ENCODE measurements at regions not wholly inside any gene's neighbourhood (a gene's known extent, or its start where the extent isn't known, plus 50 kb on each side); places are given as distances from the start of the nearest gene placed in this dataset.

DNA sequence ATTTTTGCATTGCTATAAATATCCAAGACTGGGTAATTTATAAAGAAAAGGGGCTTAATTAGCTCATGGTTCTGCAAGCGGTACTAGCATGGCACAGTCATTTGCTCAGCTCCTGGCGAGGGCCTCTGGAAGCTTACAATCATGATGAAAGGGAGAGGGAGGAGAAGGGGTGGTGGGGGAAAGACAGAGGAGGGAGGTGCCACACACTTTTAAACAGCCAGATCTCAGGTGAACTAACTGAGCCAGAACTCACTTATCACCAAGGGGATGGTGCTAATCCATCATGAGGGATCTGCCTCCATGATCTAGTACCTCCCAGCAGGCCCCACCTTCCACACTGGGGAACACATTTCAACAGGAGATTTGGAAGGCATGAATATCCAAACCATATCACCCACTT is 476.3 kb downstream of the PCNX1 start:
- Histone ChIP-seq H3K27ac (ENCODE audit: low read depth) (no peak overlapping the region), H3K4me1 (ENCODE audit: insufficient read depth) (peaks cover 20% of the 10 kb centered on the region; the same call in 1 of the 2 replicates), H3K4me3 (no peak overlapping the region), H3K9me2 (ENCODE audit: insufficient read depth) (no peaks in the 10 kb centered on the region), H3K27me3 (ENCODE audit: insufficient read depth) (no peaks in the 10 kb centered on the region), H3K36me3 (ENCODE audit: insufficient read depth) (no peaks in the 10 kb centered on the region), H3F3A (replicated peaks; ENCODE audit: low read depth) (no peaks in the 10 kb centered on the region), H3K79me2 (replicated peaks; ENCODE audit: insufficient read depth) (peaks cover 96% of the 10 kb centered on the region), H3K4me2 (no peak overlapping the region), H2AFZ (no peak overlapping the region), H4K20me1 (replicated peaks; ENCODE audit: insufficient read depth) (no peaks in the 10 kb centered on the region)
- no peaks in the 10 kb centered on the region for H3K27me3 Mint-ChIP-seq (ENCODE audit: insufficient read depth, low read depth, poor library complexity)
- H3K9me3 Mint-ChIP-seq: peaks cover 9% of the 10 kb centered on the region
- TF ChIP-seq POLR2AphosphoS5 (IDR thresholded peaks at IDR 0.05; ENCODE audit: low read depth): no peak
- TF ChIP-seq NANOG (IDR thresholded peaks at IDR 0.05; ENCODE audit: borderline replicate concordance): no peak
- no peak for TF ChIP-seq ZNF331 (CRISPR knock-in tag; IDR thresholded peaks at IDR 0.05; ENCODE audit: low read depth)
- TF ChIP-seq EZH2phosphoT487 (IDR thresholded peaks at IDR 0.05; ENCODE audit: unreplicated experiment): no peak
- no peak for TF ChIP-seq JUNB (IDR thresholded peaks at IDR 0.05; ENCODE audit: unreplicated experiment)
- no peak for TF ChIP-seq CREB1 (CRISPR knock-in tag; IDR thresholded peaks at IDR 0.05; ENCODE audit: low read depth)
- peaks cover 37% of the 10 kb centered on the region for H3K4me1 Mint-ChIP-seq
- H3K27ac Mint-ChIP-seq: no peak overlapping the region
- peaks cover 9% of the 10 kb centered on the region for H3K36me3 Mint-ChIP-seq (ENCODE audit: low read depth)
- ATAC-seq: no peak
- no peak for DNase-seq (ENCODE audit: low spot score)
- H3K4me3 Mint-ChIP-seq: no peak overlapping the region

DNA sequence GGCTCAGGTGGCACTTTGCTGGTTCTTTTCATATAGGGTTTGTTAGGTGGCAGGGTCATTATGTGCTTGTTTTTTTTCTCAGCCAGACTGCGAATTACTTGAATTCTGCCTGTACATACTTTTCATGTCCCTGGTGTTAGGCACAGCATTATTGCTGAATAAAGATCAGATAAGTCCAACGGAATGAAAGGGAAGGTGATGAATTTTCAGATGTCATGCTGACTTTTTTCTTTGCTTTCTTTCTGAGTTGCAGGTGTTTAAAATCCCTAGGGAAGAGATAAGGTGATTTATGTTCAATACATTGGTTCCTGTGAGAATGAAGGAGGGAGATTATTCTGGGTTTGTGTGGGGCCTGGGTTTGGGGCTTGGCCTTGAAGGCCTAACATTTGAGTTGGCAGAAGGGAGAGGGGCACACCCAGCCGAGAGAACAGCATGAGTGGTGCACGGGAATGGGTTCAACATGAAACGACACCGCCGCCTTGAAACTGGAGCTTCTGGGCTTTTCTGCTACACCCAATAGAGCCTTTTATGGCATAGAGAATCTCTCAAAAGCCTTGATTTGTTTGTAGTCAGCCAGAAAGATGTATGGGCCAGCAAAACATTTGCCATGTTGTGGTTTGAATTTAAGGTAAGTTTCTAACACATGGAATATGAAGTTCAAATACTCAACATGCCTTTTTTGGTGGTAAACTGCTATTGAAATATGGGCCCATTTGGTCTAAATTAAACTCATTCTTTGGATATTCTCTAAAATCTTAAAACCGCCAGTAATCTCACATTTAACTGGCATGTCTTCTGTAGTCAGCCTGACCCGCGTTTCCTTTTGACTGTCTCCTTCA is 477.0 kb downstream of the PCNX1 start:
- no peaks in the 10 kb centered on the region for H3K9me2 ChIP-seq (ENCODE audit: insufficient read depth)
- ATAC-seq (no peak; the same call in 2 of the 3 replicates), DNase-seq (ENCODE audit: low spot score) (no peak)
- no peaks in the 10 kb centered on the region for H3F3A ChIP-seq (replicated peaks; ENCODE audit: low read depth)
- no peaks in the 10 kb centered on the region for H3K27me3 ChIP-seq (ENCODE audit: insufficient read depth)
- Mint-ChIP-seq H3K27me3 (ENCODE audit: insufficient read depth, low read depth, poor library complexity) (no peaks in the 10 kb centered on the region), H3K9me3 (0 out of 3 replicates have a peak, but pooled peaks cover 3% of the 10 kb centered on the region), H3K36me3 (ENCODE audit: low read depth) (peaks cover 3% of the 10 kb centered on the region; the same call in 1 of the 3 replicates), H3K4me3 (no peak overlapping the region), H3K27ac (peak overlapping the region; percentile 53), H3K4me1 (peaks cover 37% of the 10 kb centered on the region)
- 0 out of 2 replicates have a peak, but pooled peaks cover 3% of the 10 kb centered on the region for H4K20me1 ChIP-seq (replicated peaks; ENCODE audit: insufficient read depth)
- H3K27ac ChIP-seq (ENCODE audit: low read depth): no peak overlapping the region; the same call in 1 of the 2 replicates
- H3K36me3 ChIP-seq (ENCODE audit: insufficient read depth): no peaks in the 10 kb centered on the region
- H3K4me1 ChIP-seq (ENCODE audit: insufficient read depth): peaks cover 20% of the 10 kb centered on the region; the same call in 1 of the 2 replicates
- H3K79me2 ChIP-seq (replicated peaks; ENCODE audit: insufficient read depth): peaks cover 96% of the 10 kb centered on the region
- no peak overlapping the region for H3K4me2 ChIP-seq
- H2AFZ ChIP-seq: no peak overlapping the region
- no peak overlapping the region for H3K4me3 ChIP-seq
- TF ChIP-seq, protein P1, sequence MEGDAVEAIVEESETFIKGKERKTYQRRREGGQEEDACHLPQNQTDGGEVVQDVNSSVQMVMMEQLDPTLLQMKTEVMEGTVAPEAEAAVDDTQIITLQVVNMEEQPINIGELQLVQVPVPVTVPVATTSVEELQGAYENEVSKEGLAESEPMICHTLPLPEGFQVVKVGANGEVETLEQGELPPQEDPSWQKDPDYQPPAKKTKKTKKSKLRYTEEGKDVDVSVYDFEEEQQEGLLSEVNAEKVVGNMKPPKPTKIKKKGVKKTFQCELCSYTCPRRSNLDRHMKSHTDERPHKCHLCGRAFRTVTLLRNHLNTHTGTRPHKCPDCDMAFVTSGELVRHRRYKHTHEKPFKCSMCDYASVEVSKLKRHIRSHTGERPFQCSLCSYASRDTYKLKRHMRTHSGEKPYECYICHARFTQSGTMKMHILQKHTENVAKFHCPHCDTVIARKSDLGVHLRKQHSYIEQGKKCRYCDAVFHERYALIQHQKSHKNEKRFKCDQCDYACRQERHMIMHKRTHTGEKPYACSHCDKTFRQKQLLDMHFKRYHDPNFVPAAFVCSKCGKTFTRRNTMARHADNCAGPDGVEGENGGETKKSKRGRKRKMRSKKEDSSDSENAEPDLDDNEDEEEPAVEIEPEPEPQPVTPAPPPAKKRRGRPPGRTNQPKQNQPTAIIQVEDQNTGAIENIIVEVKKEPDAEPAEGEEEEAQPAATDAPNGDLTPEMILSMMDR (conservative IDR thresholded peaks at IDR 0.05; ENCODE audit: low read depth in 2 of 2): no peak
- TF ChIP-seq, protein P2, sequence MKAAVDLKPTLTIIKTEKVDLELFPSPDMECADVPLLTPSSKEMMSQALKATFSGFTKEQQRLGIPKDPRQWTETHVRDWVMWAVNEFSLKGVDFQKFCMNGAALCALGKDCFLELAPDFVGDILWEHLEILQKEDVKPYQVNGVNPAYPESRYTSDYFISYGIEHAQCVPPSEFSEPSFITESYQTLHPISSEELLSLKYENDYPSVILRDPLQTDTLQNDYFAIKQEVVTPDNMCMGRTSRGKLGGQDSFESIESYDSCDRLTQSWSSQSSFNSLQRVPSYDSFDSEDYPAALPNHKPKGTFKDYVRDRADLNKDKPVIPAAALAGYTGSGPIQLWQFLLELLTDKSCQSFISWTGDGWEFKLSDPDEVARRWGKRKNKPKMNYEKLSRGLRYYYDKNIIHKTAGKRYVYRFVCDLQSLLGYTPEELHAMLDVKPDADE (IDR thresholded peaks at IDR 0.05): no peak
- TF ChIP-seq ZNF331 (CRISPR knock-in tag; IDR thresholded peaks at IDR 0.05; ENCODE audit: low read depth) (no peak), JUNB (IDR thresholded peaks at IDR 0.05; ENCODE audit: unreplicated experiment) (no peak), STAT1 (IDR thresholded peaks at IDR 0.05; ENCODE audit: unreplicated experiment) (no peak), EZH2phosphoT487 (IDR thresholded peaks at IDR 0.05; ENCODE audit: unreplicated experiment) (no peak), NANOG (IDR thresholded peaks at IDR 0.05; ENCODE audit: borderline replicate concordance) (no peak), ZNF114 (CRISPR knock-in tag; IDR thresholded peaks at IDR 0.05) (no peak)
- TF ChIP-seq, protein P3, sequence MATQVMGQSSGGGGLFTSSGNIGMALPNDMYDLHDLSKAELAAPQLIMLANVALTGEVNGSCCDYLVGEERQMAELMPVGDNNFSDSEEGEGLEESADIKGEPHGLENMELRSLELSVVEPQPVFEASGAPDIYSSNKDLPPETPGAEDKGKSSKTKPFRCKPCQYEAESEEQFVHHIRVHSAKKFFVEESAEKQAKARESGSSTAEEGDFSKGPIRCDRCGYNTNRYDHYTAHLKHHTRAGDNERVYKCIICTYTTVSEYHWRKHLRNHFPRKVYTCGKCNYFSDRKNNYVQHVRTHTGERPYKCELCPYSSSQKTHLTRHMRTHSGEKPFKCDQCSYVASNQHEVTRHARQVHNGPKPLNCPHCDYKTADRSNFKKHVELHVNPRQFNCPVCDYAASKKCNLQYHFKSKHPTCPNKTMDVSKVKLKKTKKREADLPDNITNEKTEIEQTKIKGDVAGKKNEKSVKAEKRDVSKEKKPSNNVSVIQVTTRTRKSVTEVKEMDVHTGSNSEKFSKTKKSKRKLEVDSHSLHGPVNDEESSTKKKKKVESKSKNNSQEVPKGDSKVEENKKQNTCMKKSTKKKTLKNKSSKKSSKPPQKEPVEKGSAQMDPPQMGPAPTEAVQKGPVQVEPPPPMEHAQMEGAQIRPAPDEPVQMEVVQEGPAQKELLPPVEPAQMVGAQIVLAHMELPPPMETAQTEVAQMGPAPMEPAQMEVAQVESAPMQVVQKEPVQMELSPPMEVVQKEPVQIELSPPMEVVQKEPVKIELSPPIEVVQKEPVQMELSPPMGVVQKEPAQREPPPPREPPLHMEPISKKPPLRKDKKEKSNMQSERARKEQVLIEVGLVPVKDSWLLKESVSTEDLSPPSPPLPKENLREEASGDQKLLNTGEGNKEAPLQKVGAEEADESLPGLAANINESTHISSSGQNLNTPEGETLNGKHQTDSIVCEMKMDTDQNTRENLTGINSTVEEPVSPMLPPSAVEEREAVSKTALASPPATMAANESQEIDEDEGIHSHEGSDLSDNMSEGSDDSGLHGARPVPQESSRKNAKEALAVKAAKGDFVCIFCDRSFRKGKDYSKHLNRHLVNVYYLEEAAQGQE (IDR thresholded peaks at IDR 0.05; ENCODE audit: unreplicated experiment): no peak

Measured in GM23338 (cell line).